Endothelial cell of umbilical vein (primary cell): ENCODE measurements at regions not wholly inside any gene's neighbourhood (a gene's known extent, or its start where the extent isn't known, plus 50 kb on each side); places are given as distances from the start of the nearest gene placed in this dataset.

Source experiments
- BruUV-seq: library from RNA; stranded (reverse); fragments of 400-500 nt; replicated peaks from 2 replicates; lab custom pipeline; 2021; lab: Mats Ljungman, UMichigan
- CTCF ChIA-PET: fragments of 300-600, 350-600 bp; sonication (Branson Sonifier 250); formaldehyde crosslinking; loops from one replicate; lab custom pipeline; 2021; ENCODE audit warnings: antibody characterized with exemption, inconsistent platforms; lab: Charles Lee
- POLR2A ChIA-PET: fragments of 300-600, 350-600 bp; sonication (Branson Sonifier 250); formaldehyde crosslinking; loops from one replicate; lab custom pipeline; 2021; ENCODE audit warnings: antibody characterized with exemption, inconsistent platforms; lab: Charles Lee
- DNase-seq: peaks from one replicate; pipeline ENCODE4 v3.0.0-alpha.2; 2011; ENCODE audit warnings: low read depth, low spot score
- FAIRE-seq: peaks from 2 replicates; lab custom pipeline; 2011; peaks lifted over from hg19 to GRCh38; lab: Jason Lieb, UNC
- H2AFZ ChIP-seq: 2 replicates; pipeline ENCODE4 v1.6.0; 2012; ENCODE audit warnings: low read depth, low read length, control low read depth, inconsistent platforms
- H3K27ac ChIP-seq: 2 replicates; pipeline ENCODE4 v1.5.1; 2011; ENCODE audit warnings: low read depth, mild to moderate bottlenecking, control low read depth, low read length, moderate library complexity; ENCODE audit not compliant: insufficient read depth
- H3K27me3 ChIP-seq, 2 experiments: 2 replicates each; pipeline versions ENCODE4 v1.6.0 to v1.6.1; 2011; ENCODE audit warnings: low read length in 2 of 2, mixed read lengths in 1 of 2; ENCODE audit not compliant: control insufficient read depth in 2 of 2, insufficient read depth in 2 of 2
- H3K36me3 ChIP-seq, 2 experiments: 2 replicates in 1 of 2; 3 replicates in 1 of 2; pipeline ENCODE4 v1.5.1; 2011; ENCODE audit warnings: low read length in 2 of 2, mild to moderate bottlenecking in 1 of 2, moderate library complexity in 1 of 2; ENCODE audit not compliant: control insufficient read depth in 2 of 2, insufficient read depth in 2 of 2; ENCODE audit errors: extremely low read depth in 1 of 2
- H3K4me1 ChIP-seq: 3 replicates; pipeline ENCODE4 v1.5.1; 2011; ENCODE audit warnings: mild to moderate bottlenecking, low read length; ENCODE audit not compliant: control insufficient read depth, insufficient read depth; ENCODE audit errors: extremely low read depth
- H3K4me2 ChIP-seq: 2 replicates; pipeline ENCODE4 v1.6.1; 2011; ENCODE audit warnings: low read length, control low read depth, mixed read lengths; ENCODE audit not compliant: insufficient read depth
- H3K4me3 ChIP-seq, 3 experiments: fragments of 200-600 bp in 1 of 3; sonication (generic), shearing (Covaris generic) in 1 of 3; replicated peaks in 1 of 3; 2 replicates each; pipeline ENCODE4 v1.5.1; 2011 to 2016; ENCODE audit warnings: control low read depth in 3 of 3, low read length in 3 of 3, mild to moderate bottlenecking in 2 of 3, inconsistent platforms in 1 of 3, low read depth in 1 of 3, moderate library complexity in 1 of 3; ENCODE audit not compliant: insufficient read depth in 1 of 3
- H3K79me2 ChIP-seq: 2 replicates; pipeline ENCODE4 v1.6.0; 2012; ENCODE audit warnings: low read length, inconsistent platforms; ENCODE audit not compliant: control insufficient read depth, insufficient read depth
- H3K9ac ChIP-seq: replicated peaks from 2 replicates; pipeline ENCODE3; 2011; ENCODE audit warnings: low read length, control low read depth; ENCODE audit not compliant: insufficient read depth; ENCODE audit errors: extremely low read depth
- H3K9me1 ChIP-seq: replicated peaks from 3 replicates; pipeline ENCODE4 v1.6.0; 2011; ENCODE audit warnings: mild to moderate bottlenecking, low read length; ENCODE audit not compliant: control insufficient read depth, insufficient read depth; ENCODE audit errors: extremely low read depth
- H3K9me3 ChIP-seq: replicated peaks from 2 replicates; pipeline ENCODE4 v1.5.1; 2012; ENCODE audit warnings: low read length, inconsistent platforms; ENCODE audit not compliant: control insufficient read depth, insufficient read depth
- H4K20me1 ChIP-seq: replicated peaks from 2 replicates; pipeline ENCODE3; 2011; ENCODE audit warnings: mild to moderate bottlenecking, low read length; ENCODE audit not compliant: control insufficient read depth, insufficient read depth; ENCODE audit errors: extremely low read depth
- CTCF ChIP-seq, 2 donors: IDR thresholded peaks; 1 replicate in 1 of 2; 2 replicates in 1 of 2; pipeline ENCODE4 v1.5.1; 2011; ENCODE audit warnings: low read length in 2 of 2, mild to moderate bottlenecking in 2 of 2, moderate library complexity in 2 of 2, control low read depth in 1 of 2, inconsistent platforms in 1 of 2, low read depth in 1 of 2; ENCODE audit not compliant: insufficient read depth in 1 of 2; ENCODE audit errors: extremely low read depth in 1 of 2
- EZH2 ChIP-seq: IDR thresholded peaks from 2 replicates; pipeline ENCODE4 v1.6.1; 2012; ENCODE audit warnings: borderline replicate concordance, low read depth, mild to moderate bottlenecking, moderate library complexity, low read length, inconsistent platforms; ENCODE audit not compliant: severe bottlenecking
- FOS ChIP-seq: IDR thresholded peaks from 2 replicates; pipeline ENCODE4 v1.6.1; 2011; ENCODE audit warnings: mild to moderate bottlenecking, low read length, moderate library complexity, borderline replicate concordance; ENCODE audit not compliant: insufficient read depth
- GATA2 ChIP-seq: IDR thresholded peaks from 2 replicates; pipeline ENCODE4 v1.7.0; 2011; ENCODE audit warnings: low read depth, mild to moderate bottlenecking, moderate library complexity, mixed read lengths, low read length; ENCODE audit not compliant: insufficient read length, insufficient read depth
- JUN ChIP-seq: IDR thresholded peaks from 2 replicates; pipeline ENCODE4 v1.6.1; 2011; ENCODE audit warnings: borderline replicate concordance, low read depth; ENCODE audit not compliant: insufficient read length, insufficient read depth
- MAX ChIP-seq: IDR thresholded peaks from 2 replicates; pipeline ENCODE4 v1.6.1; 2011; ENCODE audit not compliant: insufficient read depth, insufficient read length
- MYC ChIP-seq: IDR thresholded peaks from one replicate; pipeline ENCODE4 v1.6.1; 2011; ENCODE audit warnings: mild to moderate bottlenecking, low read depth, low read length
- POLR2A ChIP-seq: IDR thresholded peaks from 2 replicates; pipeline ENCODE4 v1.6.1; 2012; ENCODE audit warnings: low read depth, mild to moderate bottlenecking, control low read depth, low read length
- POLR2AphosphoS5 ChIP-seq: IDR thresholded peaks from 2 replicates; pipeline ENCODE4 v1.6.1; 2012; ENCODE audit warnings: low read depth, mild to moderate bottlenecking, control low read depth, low read length, moderate library complexity; ENCODE audit not compliant: insufficient read depth
- dilution Hi-C: fragments of 300-500 bp; cut with MboI; formaldehyde crosslinking; loops from one replicate; pipeline ENCODE4 v1.15.0; 2019; ENCODE audit warnings: low sequenced_read_pairs; ENCODE audit not compliant: extremely low pct_ligation_motif_present
- intact Hi-C: fragments of 100-400 bp; cut with micrococcal nuclease; formaldehyde crosslinking; loops from one replicate; pipeline ENCODE4 v1.10.0; 2022

- TF ChIP-seq GATA2 (no peak), JUN (no peak), FOS (no peak), POLR2A (no peak), MYC (no peak), EZH2 (no peak), CTCF (IDR thresholded peaks at IDR 0.05; ENCODE audit: extremely low read depth in 1 of 2, insufficient read depth in 1 of 2, low read depth in 1 of 2, low read length in 2 of 2) (no peak)
- Histone ChIP-seq H3K27me3 (no peaks in the 10 kb centered on the region), H3K4me2 (no peak overlapping the region), H3K27ac (no peak overlapping the region), H3K9ac (no peak overlapping the region), H3K9me3 (no peaks in the 10 kb centered on the region), H3K9me1 (no peaks in the 10 kb centered on the region), H3K36me3 (no peaks in the 10 kb centered on the region), H3K4me3 (no peak overlapping the region), H4K20me1 (no peaks in the 10 kb centered on the region), H2AFZ (no peak overlapping the region), H3K4me1 (no peaks in the 10 kb centered on the region), H3K79me2 (no peaks in the 10 kb centered on the region)
- intact Hi-C loops (no loop called here), dilution Hi-C loops (no loop called here)
- ChIA-PET CTCF (no interaction called here), POLR2A (no interaction called here)
- no TSS peak for BruUV-seq
- FAIRE-seq (no peak), DNase-seq (no peak)
Observed at GRCh38 chr1:191690931-191691330, 467.3 kb upstream of the RGS18 start.

GRCh38 chr1:191693797-191694196 is 464.5 kb upstream of the RGS18 start:
- no peak overlapping the region for H3K27ac ChIP-seq
- H3K9me1 ChIP-seq = no peaks in the 10 kb centered on the region
- no peaks in the 10 kb centered on the region for H3K4me1 ChIP-seq
- no peaks in the 10 kb centered on the region for H3K79me2 ChIP-seq
- TF ChIP-seq MAX (no peak), JUN (no peak), FOS (no peak), POLR2AphosphoS5 (no peak), MYC (no peak), EZH2 (no peak), GATA2 (no peak), CTCF (IDR thresholded peaks at IDR 0.05; ENCODE audit: extremely low read depth in 1 of 2, insufficient read depth in 1 of 2, low read depth in 1 of 2, low read length in 2 of 2) (no peak), POLR2A (no peak)
- no peak for DNase-seq
- no peak overlapping the region for H3K4me2 ChIP-seq
- no peaks in the 10 kb centered on the region for H3K36me3 ChIP-seq
- ChIA-PET CTCF (interaction anchor here (1.4 kb wide), 1 partner anchor 11 kb away, joined by 4 read pairs; no protein-coding TSS in a partner anchor), POLR2A (no interaction called here)
- H3K27me3 ChIP-seq = no peaks in the 10 kb centered on the region
- H3K9me3 ChIP-seq = no peaks in the 10 kb centered on the region
- H4K20me1 ChIP-seq = no peaks in the 10 kb centered on the region
- H3K9ac ChIP-seq = no peak overlapping the region
- no TSS peak for BruUV-seq
- no peak overlapping the region for H2AFZ ChIP-seq
- dilution Hi-C loops = no loop called here
- intact Hi-C loops = no loop called here
- FAIRE-seq = no peak
- no peak overlapping the region for H3K4me3 ChIP-seq
